T47D (cell line): ENCODE measurements at regions not wholly inside any gene's neighbourhood (a gene's known extent, or its start where the extent isn't known, plus 50 kb on each side); places are given as distances from the start of the nearest gene placed in this dataset.

Experiments used
- DNase-seq, 2 experiments: peaks; one replicate each; pipeline versions ENCODE4 v3.0.0 to v3.0.0-alpha.2; 2011 to 2012; ENCODE audit warnings: low read depth in 1 of 2, low spot score in 1 of 2
- JUND ChIP-seq: IDR thresholded peaks from 2 replicates; pipeline ENCODE4 v1.6.1; 2012; ENCODE audit warnings: low read depth
- in situ Hi-C: cut with HindIII; loops from 2 replicates; pipeline ENCODE4 v1.10.0; 2016; ENCODE audit warnings: low sequenced_read_pairs, low pct_unique_long_range_greater_than_20kb

DNA sequence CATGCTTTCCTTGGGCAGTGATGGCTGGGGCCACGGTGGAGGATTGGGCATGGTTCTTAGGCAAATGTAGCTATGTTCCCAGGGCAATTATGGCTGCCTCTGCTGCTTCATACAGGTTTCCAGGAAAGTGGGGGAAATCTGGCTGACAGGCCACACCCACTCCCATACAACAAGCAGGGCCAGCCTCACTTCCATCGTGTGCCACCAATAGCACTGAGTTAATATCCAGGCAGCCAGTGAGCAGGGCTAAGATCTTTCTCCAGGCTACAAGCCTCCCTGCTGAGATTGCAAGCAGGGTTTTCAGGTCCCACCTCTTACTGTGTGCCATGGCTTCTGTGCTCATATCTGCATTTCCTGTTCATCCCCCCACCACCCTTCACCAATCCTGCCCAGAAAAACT is 1291.9 kb downstream of the SI start:
- no peak for TF ChIP-seq JUND
- DNase-seq: no peak
- in situ Hi-C loops: no loop called here

DNA sequence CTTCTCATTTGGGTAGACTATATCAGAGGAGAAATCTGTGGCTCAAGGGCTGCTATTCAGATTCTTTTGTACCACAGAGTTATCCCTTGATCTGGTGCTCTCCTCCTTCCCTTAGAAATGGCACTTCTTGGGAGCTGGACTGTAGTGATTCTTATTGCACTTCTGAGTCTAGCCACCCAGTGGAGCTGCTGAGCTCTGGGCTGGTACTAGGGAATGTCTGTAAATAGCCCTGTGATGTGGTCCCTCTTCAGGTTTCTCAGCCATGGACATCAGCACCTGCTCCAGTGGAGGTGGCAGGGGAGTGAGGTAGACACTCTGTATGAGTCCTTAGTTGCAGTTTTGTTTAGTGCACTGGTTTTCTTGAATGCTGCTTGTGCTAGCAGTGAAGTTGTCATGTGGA is 1292.6 kb downstream of the SI start:
- TF ChIP-seq JUND: no peak
- DNase-seq: peak in 1 of 2 experiments; percentile 71
- in situ Hi-C loops: no loop called here

DNA sequence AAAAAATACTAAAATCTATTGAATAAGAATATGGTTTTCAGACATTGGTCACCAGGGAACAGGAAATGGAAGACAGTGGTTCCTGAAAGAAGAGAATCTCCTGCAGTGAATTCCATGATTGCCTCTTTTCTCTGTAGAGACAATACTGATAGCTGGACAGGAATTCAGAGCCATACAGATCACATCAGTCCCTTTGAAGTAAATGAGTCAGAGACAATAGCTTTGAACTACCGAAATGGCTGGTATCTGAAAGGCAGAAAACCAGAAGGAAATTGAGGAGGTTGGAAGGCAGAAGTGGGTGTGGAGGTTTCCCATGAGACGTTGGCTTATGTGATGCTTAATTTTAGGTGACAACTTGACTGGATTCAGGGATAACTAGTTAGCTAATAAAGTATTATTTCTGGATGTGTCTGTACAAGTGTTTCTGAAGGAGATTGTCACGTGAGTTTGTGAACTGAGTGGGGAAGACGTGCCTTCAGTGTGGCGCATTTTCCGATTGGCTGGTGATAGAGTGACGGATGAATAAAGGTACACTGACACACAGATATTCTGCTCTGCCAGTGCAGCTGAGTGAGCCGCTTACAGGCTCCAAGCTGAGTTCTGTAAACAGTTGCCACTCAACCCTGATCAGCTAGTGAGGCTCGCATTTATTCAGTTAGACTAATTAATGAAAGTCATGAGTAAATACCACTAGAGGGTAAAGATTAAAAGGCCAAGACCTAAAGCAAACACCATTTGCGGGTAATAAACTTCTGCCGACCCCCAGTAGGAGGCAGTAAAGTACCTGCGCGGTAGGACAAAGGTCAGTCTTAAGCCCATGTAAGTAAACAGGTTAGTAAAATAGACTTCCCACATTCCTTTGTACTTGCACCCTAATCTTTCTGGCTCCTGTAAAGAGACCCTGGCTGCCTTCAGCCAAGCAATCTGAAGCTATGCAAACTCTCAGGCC is 1298.6 kb downstream of the SI start:
- TF ChIP-seq JUND: no peak
- in situ Hi-C loops: no loop called here

DNA sequence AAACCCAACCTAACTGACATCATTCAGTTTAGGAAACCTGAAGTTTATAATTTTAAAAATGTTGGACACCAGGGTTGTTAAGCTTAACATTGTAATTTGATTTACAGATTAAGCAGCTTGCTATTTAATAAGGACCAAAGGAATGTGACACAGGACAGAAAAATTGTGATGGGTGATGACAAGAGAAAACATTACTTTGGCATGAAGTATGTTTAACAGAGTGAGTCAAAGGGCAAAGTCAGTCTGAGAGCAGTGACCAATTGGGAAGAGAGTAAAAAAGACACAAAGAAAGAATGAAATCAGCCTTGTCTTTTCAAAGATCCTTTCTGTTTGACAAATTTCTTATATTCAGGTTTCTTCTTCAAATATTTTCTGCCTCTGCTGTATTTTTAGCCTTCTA is 1301.6 kb downstream of the SI start:
- no peak for TF ChIP-seq JUND
- in situ Hi-C loops: no loop called here
- DNase-seq: peak in 1 of 2 experiments; percentile 26

More for the DNA sequence above, 1298.6 kb downstream of the SI start:
- DNase-seq: no peak

DNA sequence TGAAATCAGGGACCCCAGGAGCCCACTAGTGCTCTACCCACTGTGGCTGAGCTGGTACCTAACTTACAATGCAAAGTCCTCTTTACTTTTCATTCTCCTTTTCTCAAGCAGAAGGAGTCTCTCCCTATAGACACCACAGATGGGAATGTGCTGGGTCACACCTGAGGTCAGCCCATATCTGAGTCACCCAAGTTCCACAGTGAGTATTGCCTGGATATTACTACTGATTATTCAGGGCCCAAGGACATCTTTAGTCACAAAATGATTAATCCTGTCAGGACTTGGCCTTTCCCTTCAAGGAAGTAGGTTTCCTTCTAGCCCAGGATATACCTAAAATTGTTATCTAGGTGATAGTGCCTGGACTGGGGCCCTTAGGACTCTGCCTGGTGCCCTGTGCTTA is 1305.2 kb downstream of the SI start:
- DNase-seq: no peak
- in situ Hi-C loops: no loop called here

DNA sequence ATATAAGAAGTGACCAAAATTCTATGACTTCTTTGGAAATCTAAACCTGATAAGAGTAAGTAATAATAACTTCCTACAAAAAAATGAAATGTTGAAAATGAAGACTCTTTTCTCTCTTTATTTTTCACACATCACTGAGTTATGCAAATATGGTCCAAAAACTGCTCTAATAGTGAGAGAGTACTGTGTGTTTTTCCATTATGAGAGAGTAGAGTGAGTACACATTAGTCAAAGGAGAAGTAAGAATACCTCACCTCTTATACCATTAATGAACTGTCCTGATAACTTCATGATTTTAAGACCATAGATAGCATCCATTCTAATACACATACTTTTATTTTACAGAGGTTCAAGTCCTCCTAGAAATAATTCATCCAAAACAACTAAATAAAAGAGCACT is 1310.2 kb downstream of the SI start:
- TF ChIP-seq JUND: no peak
- in situ Hi-C loops: no loop called here
- DNase-seq: no peak

More for the DNA sequence above, 1305.2 kb downstream of the SI start:
- no peak for TF ChIP-seq JUND

DNA sequence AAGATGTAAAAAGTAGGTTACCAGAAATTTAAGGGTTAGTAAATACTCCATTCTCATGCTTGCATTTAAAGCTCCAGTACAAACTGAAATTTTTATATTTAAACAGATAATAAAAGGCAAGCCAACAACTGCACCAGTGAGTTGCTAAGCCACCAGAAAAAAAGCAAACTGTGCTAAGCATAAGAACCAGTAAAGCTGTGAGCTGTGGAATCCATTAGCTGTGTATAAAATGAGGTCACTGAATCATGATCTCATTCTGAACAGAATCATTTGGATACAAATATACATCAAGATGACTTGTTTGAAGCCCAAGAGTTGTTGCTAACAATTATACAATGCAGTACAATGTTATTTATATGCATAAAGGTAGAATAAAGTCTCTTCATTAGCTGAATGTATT is 1312.2 kb downstream of the SI start:
- in situ Hi-C loops: no loop called here
- DNase-seq: no peak
- TF ChIP-seq JUND: no peak

DNA sequence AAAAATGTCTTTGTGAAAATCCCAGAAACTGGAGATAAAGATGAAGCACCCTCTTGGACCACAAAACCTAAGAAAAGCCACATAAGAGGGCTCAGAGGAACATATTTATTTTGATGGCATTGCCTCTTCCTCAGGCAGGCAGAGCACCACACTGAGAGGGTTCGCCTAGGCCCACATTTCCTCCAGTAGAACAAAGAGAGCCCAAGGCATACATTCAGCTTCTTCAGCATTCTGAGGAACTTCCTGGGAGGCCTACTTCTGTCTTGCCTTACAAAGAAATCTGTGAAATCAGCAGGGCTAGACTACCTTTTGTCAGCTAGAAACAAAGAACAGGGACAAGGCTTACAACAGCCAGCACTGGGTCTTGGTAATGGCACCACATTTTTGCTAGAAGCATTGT is 1325.3 kb downstream of the SI start:
- in situ Hi-C loops: no loop called here
- no peak for TF ChIP-seq JUND
- DNase-seq: no peak

DNA sequence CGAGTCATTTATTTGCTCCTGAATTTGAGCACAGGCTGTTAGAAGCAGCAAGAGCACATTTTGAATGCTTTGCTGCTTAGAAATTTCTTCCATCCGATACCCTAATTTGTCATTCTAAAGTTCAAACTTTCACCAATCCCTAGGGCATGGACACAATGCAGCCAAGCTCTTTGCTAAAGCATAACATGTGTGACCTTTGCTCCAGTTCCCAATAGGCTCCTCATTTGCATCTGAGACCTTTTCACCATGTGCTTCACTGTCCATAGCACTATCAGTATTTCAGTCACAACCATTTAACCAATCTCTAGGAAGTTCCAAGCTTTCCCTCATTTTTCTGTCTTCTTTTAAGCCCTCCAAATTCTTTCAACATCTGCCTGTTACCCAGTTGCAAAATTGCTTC is 1333.1 kb downstream of the SI start:
- in situ Hi-C loops: no loop called here
- no peak for DNase-seq
- no peak for TF ChIP-seq JUND

DNA sequence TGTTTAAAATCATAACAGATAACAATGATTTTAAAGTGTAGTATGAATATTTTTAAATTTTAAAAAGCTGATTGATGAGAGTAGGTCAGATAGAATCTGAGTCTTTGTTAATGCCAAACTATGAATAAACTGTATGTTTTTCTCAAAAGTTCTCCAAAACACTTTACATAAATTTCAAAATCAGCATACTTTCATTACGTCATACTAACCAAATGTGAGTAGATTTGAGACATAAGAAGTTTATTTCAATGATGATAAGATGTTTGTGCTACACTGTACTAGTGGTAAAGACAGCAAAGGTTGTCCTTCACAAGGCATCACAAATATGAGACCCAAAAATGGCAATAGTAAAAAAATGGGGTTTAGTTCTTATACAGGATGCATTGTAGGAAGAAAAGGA is 1342.9 kb downstream of the SI start:
- DNase-seq: no peak
- in situ Hi-C loops: no loop called here
- TF ChIP-seq JUND: no peak

DNA sequence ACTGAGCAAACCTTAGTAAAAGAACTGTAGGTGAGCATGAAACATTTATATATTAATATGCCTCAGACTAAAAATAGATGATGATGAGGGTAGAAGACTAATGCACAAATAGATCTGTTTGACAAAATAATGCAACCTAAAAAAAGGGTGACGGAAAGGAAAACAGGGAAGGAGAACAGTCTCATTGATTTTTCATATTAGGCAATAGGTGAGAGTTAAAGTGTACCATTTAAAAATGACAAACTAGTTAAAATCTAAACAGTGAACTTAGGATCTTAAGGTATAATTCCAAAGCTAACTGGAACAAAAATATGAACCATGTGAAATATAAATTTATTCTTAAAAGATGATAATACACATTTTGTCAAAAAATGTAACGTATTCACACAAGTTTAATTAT is 1347.6 kb downstream of the SI start:
- no peak for TF ChIP-seq JUND
- in situ Hi-C loops: no loop called here

DNA sequence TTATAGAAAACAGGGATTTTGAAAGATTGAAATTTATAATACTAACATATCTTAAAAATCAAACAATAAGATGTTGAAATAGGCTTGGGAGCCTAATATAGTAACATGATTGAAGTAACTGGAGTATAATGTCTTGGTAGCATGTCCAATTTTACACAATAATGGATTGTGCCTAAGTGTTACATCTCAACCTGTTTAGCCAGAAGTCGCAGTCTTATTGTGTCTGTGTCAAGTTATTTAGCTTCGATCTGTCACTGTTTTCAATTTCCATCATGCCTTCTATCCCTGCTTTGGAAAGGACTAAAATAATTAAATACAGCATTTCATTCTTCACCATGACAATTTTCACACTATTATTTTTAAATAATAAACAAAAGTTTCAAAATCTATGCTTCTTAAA is 1352.2 kb downstream of the SI start:
- in situ Hi-C loops: no loop called here
- no peak for TF ChIP-seq JUND
- DNase-seq: no peak

More for the DNA sequence above, 1347.6 kb downstream of the SI start:
- no peak for DNase-seq

DNA sequence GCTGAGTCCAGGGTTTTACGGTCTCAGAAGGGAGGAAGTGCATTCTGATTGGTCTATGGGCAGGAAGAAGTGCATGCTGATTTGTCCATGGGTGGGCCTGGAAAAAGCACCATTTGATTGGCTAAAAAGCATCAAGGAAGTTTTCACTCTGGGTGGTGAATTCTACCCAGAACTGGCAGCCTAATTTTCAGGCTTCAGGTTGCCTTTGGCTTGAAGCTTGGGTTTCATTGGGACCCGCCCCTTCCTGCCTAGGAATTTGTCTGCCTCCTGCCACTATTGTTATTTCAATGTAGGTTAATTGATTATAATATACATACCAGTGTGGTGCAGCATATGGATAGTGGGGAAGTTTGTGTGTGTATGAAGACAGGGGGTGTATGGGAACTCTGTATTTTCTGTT is 1355.9 kb downstream of the SI start:
- DNase-seq: no peak
- TF ChIP-seq JUND: no peak
- in situ Hi-C loops: no loop called here

DNA sequence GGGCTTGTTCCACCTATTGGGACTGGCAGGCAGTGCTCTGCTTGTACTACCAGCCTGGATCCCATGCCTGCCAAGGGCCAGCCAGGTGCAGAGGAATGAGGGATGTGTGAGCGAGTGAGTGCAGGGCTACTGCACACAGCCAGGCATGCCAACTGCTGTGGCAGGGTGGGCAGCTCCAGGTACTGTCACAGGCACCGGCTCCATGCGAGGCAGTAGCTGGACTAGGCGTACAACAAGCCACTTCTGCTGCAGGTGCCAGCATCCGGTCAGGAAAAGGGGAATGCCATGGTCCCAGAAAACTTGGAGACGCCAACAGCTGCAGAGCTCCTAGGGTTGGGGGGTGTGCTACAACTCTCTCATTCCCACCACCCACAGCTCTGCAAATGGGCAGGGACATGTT is 1356.7 kb downstream of the SI start:
- in situ Hi-C loops: no loop called here
- no peak for TF ChIP-seq JUND
- no peak for DNase-seq
